ENCODE measurements at regions not wholly inside any gene's neighbourhood (a gene's known extent, or its start where the extent isn't known, plus 50 kb on each side); places are given as distances from the start of the nearest gene placed in this dataset.

- DNase-seq (ENCODE audit: insufficient read length, low spot score) (no peak), FAIRE-seq (no peak)
These were observed 233.0 kb upstream of the SGCD start for GRCh38 chr5:156094001-156094400.

- DNase-seq (ENCODE audit: insufficient read length, low spot score) (no peak), FAIRE-seq (no peak)
These were observed 231.2 kb upstream of the SGCD start for GRCh38 chr5:156095709-156096241.

- DNase-seq (ENCODE audit: insufficient read length, low spot score): no peak
- no peak for FAIRE-seq
These were observed 230.7 kb upstream of the SGCD start for GRCh38 chr5:156096259-156096658.

- DNase-seq (ENCODE audit: insufficient read length, low spot score): no peak
- FAIRE-seq: no peak
These were observed 223.6 kb upstream of the SGCD start for GRCh38 chr5:156103155-156103885.

GRCh38 chr5:156109317-156110023 lies 217.5 kb upstream of the SGCD start:
- DNase-seq (ENCODE audit: insufficient read length, low spot score) (no peak), FAIRE-seq (no peak)

GRCh38 chr5:156119692-156120091 lies 207.3 kb upstream of the SGCD start:
- no peak for FAIRE-seq

GRCh38 chr5:156120777-156121176 lies 206.2 kb upstream of the SGCD start:
- DNase-seq (ENCODE audit: insufficient read length, low spot score) (no peak), FAIRE-seq (no peak)

More at GRCh38 chr5:156119692-156120091, 207.3 kb upstream of the SGCD start:
- DNase-seq (ENCODE audit: insufficient read length, low spot score): no peak

GRCh38 chr5:156121234-156121633 lies 205.7 kb upstream of the SGCD start:
- DNase-seq (ENCODE audit: insufficient read length, low spot score): no peak
- no peak for FAIRE-seq

- DNase-seq (ENCODE audit: insufficient read length, low spot score) (no peak), FAIRE-seq (no peak)
These were observed 205.1 kb upstream of the SGCD start for GRCh38 chr5:156121882-156122281.

GRCh38 chr5:156124708-156125107 lies 202.3 kb upstream of the SGCD start:
- FAIRE-seq: no peak
- no peak for DNase-seq (ENCODE audit: insufficient read length, low spot score)

GRCh38 chr5:156125118-156125517 lies 201.8 kb upstream of the SGCD start:
- DNase-seq (ENCODE audit: insufficient read length, low spot score) (no peak), FAIRE-seq (no peak)

GRCh38 chr5:156126716-156127115 lies 200.2 kb upstream of the SGCD start:
- no peak for DNase-seq (ENCODE audit: insufficient read length, low spot score)
- FAIRE-seq: no peak

GRCh38 chr5:156128026-156128425 lies 198.9 kb upstream of the SGCD start:
- FAIRE-seq: no peak
- no peak for DNase-seq (ENCODE audit: insufficient read length, low spot score)

- no peak for FAIRE-seq
- no peak for DNase-seq (ENCODE audit: insufficient read length, low spot score)
These were observed 192.7 kb upstream of the SGCD start for GRCh38 chr5:156134216-156134615.

- no peak for FAIRE-seq
- no peak for DNase-seq (ENCODE audit: insufficient read length, low spot score)
These were observed 191.4 kb upstream of the SGCD start for GRCh38 chr5:156135531-156135930.

GRCh38 chr5:156137071-156137869 lies 189.7 kb upstream of the SGCD start:
- DNase-seq (ENCODE audit: insufficient read length, low spot score): no peak
- FAIRE-seq: no peak

- FAIRE-seq (no peak), DNase-seq (ENCODE audit: insufficient read length, low spot score) (no peak)
These were observed 184.1 kb upstream of the SGCD start for GRCh38 chr5:156142867-156143266.

GRCh38 chr5:156147261-156147943 lies 179.6 kb upstream of the SGCD start:
- FAIRE-seq (no peak), DNase-seq (ENCODE audit: insufficient read length, low spot score) (no peak)

- DNase-seq (ENCODE audit: insufficient read length, low spot score) (no peak), FAIRE-seq (no peak)
These were observed 179.0 kb upstream of the SGCD start for GRCh38 chr5:156147944-156148285.

- FAIRE-seq (no peak), DNase-seq (ENCODE audit: insufficient read length, low spot score) (no peak)
These were observed 178.7 kb upstream of the SGCD start for GRCh38 chr5:156148301-156148700.

GRCh38 chr5:156149213-156149612 lies 177.8 kb upstream of the SGCD start:
- no peak for FAIRE-seq
- DNase-seq (ENCODE audit: insufficient read length, low spot score): no peak

Measured in GM19239 (cell line).